Small intestine (tissue), 7 donors: ENCODE measurements at regions not wholly inside any gene's neighbourhood (a gene's known extent, or its start where the extent isn't known, plus 50 kb on each side); places are given as distances from the start of the nearest gene placed in this dataset.

Experiments
- DNase-seq, 2 donors: peaks; one replicate each; pipeline versions ENCODE4 v3.0.0 to v3.0.0-alpha.2; 2013
- FAIRE-seq: peaks from 2 replicates; lab custom pipeline; 2012; peaks lifted over from hg19 to GRCh38; lab: Jason Lieb, UNC
- H3K27ac ChIP-seq, 3 donors: one replicate each; pipeline ENCODE4 v1.5.1; 2013; ENCODE audit warnings: low read length in 2 of 3, mild to moderate bottlenecking in 2 of 3, control low read depth in 1 of 3, inconsistent platforms in 1 of 3, low read depth in 1 of 3, moderate library complexity in 1 of 3
- H3K27me3 ChIP-seq, 3 donors: one replicate each; pipeline ENCODE4 v1.6.1; 2013; ENCODE audit warnings: low read length in 3 of 3, inconsistent platforms in 1 of 3; ENCODE audit not compliant: control insufficient read depth in 3 of 3, insufficient read depth in 3 of 3
- H3K36me3 ChIP-seq, 3 donors: one replicate each; pipeline ENCODE4 v1.6.1; 2013; ENCODE audit warnings: low read length in 3 of 3, inconsistent platforms in 1 of 3, low read depth in 1 of 3, mild to moderate bottlenecking in 1 of 3, moderate library complexity in 1 of 3; ENCODE audit not compliant: control insufficient read depth in 3 of 3, insufficient read depth in 2 of 3
- H3K4me1 ChIP-seq, 3 donors: one replicate each; pipeline ENCODE4 v1.6.1; 2013; ENCODE audit warnings: low read length in 2 of 3, inconsistent platforms in 1 of 3, low read depth in 1 of 3, mild to moderate bottlenecking in 1 of 3, moderate library complexity in 1 of 3; ENCODE audit not compliant: control insufficient read depth in 3 of 3, insufficient read depth in 2 of 3
- H3K4me3 ChIP-seq, 3 donors: one replicate each; pipeline ENCODE4 v1.5.1; 2013; ENCODE audit warnings: low read length in 3 of 3, control low read depth in 1 of 3, inconsistent platforms in 1 of 3, low read depth in 1 of 3, mild to moderate bottlenecking in 1 of 3, moderate library complexity in 1 of 3
- H3K9me3 ChIP-seq, 2 donors: one replicate each; pipeline ENCODE4 v1.6.1; 2013; ENCODE audit warnings: low read depth in 1 of 2, low read length in 1 of 2; ENCODE audit not compliant: control insufficient read depth in 2 of 2, insufficient read depth in 1 of 2
- WGBS, 3 donors: extraction: QIAGEN DNeasy Blood & Tissue Kit; methylation state at CpG; one replicate each; pipeline ENCODE4 v1.1.7; 2013; 5-methylcytosine and 5-hydroxymethylcytosine counted together
- donor health status: healthy with polysubstance abuse.
- donor health status: control.
- donor health status: control.
- donor health status: Bipolar disorder and iron deficiency.
- donor health status: healthy.

GRCh38 chr2:219769090-219769910 lies 141.9 kb downstream of the SLC4A3 start:
- peaks cover 0 to 2% (median 1%) of the 10 kb centered on the region in 3 donors for H3K27me3 ChIP-seq
- no peak overlapping the region for H3K4me3 ChIP-seq
- FAIRE-seq (no peak), DNase-seq (no peak)
- 63 to 68% (median 64%) methylated on average over 16 of the region's 16 CpGs for WGBS, 3 donors
- H3K36me3 ChIP-seq = no peaks in the 10 kb centered on the region
- H3K4me1 ChIP-seq = no peaks in the 10 kb centered on the region
- no peak overlapping the region for H3K27ac ChIP-seq
- peaks cover 0 to under 1% of the 10 kb centered on the region in 2 donors for H3K9me3 ChIP-seq

GRCh38 chr2:219772103-219772635 lies 144.7 kb downstream of the SLC4A3 start:
- FAIRE-seq (no peak), DNase-seq (peak in 1 of 2 donors; percentile 18)
- Histone ChIP-seq H3K27ac (no peak overlapping the region), H3K9me3 (no peaks in the 10 kb centered on the region), H3K4me1 (no peaks in the 10 kb centered on the region), H3K36me3 (no peaks in the 10 kb centered on the region), H3K27me3 (peaks cover 0 to 2% (median 1%) of the 10 kb centered on the region in 3 donors), H3K4me3 (no peak overlapping the region)
- WGBS, 3 donors = 42 to 60% (median 46%) methylated on average over 9 of the region's 9 CpGs

- Histone ChIP-seq H3K27me3 (peaks cover 0 to 2% (median 1%) of the 10 kb centered on the region in 3 donors), H3K4me1 (no peaks in the 10 kb centered on the region), H3K27ac (no peak overlapping the region), H3K36me3 (no peaks in the 10 kb centered on the region), H3K4me3 (no peak overlapping the region), H3K9me3 (no peaks in the 10 kb centered on the region)
- FAIRE-seq (no peak), DNase-seq (no peak)
- 81 to 85% (median 82%) methylated on average over 4 of the region's 4 CpGs for WGBS, 3 donors
These were observed 145.3 kb downstream of the SLC4A3 start for GRCh38 chr2:219772697-219773096.

- Histone ChIP-seq H3K9me3 (no peaks in the 10 kb centered on the region), H3K4me1 (no peaks in the 10 kb centered on the region), H3K4me3 (no peak overlapping the region), H3K27me3 (peaks cover 0 to 2% (median 0%) of the 10 kb centered on the region in 3 donors), H3K27ac (no peak overlapping the region), H3K36me3 (no peaks in the 10 kb centered on the region)
- 79 to 87% (median 82%) methylated on average over 5 of the region's 5 CpGs for WGBS, 3 donors
- FAIRE-seq (no peak), DNase-seq (no peak)
These were observed 148.1 kb downstream of the SLC4A3 start for GRCh38 chr2:219775506-219775905.

GRCh38 chr2:219777388-219777787 lies 150.0 kb downstream of the SLC4A3 start:
- H3K27me3 ChIP-seq = no peaks in the 10 kb centered on the region
- H3K36me3 ChIP-seq = no peaks in the 10 kb centered on the region
- WGBS, 3 donors = 38 to 80% (median 62%) methylated on average over 2 of the region's 2 CpGs
- no peaks in the 10 kb centered on the region for H3K4me1 ChIP-seq
- H3K9me3 ChIP-seq = no peaks in the 10 kb centered on the region
- no peak overlapping the region for H3K27ac ChIP-seq
- DNase-seq (no peak), FAIRE-seq (no peak)
- no peak overlapping the region for H3K4me3 ChIP-seq

- 63 to 82% (median 75%) methylated on average over 2 of the region's 2 CpGs for WGBS, 3 donors
- Histone ChIP-seq H3K27ac (no peak overlapping the region), H3K4me3 (no peak overlapping the region), H3K4me1 (no peaks in the 10 kb centered on the region), H3K27me3 (no peaks in the 10 kb centered on the region), H3K36me3 (no peaks in the 10 kb centered on the region), H3K9me3 (no peaks in the 10 kb centered on the region)
- no peak for DNase-seq
- no peak for FAIRE-seq
These were observed 150.8 kb downstream of the SLC4A3 start for GRCh38 chr2:219778189-219778588.

GRCh38 chr2:219782737-219783348 lies 155.4 kb downstream of the SLC4A3 start:
- H3K27me3 ChIP-seq = no peaks in the 10 kb centered on the region
- 68 to 81% (median 75%) methylated on average over 7 of the region's 7 CpGs for WGBS, 3 donors
- no peaks in the 10 kb centered on the region for H3K36me3 ChIP-seq
- H3K9me3 ChIP-seq = no peaks in the 10 kb centered on the region
- H3K4me1 ChIP-seq = no peaks in the 10 kb centered on the region
- no peak overlapping the region for H3K27ac ChIP-seq
- no peak overlapping the region for H3K4me3 ChIP-seq
- no peak for DNase-seq
- FAIRE-seq = no peak

GRCh38 chr2:219783359-219783975 lies 156.0 kb downstream of the SLC4A3 start:
- no peaks in the 10 kb centered on the region for H3K9me3 ChIP-seq
- FAIRE-seq (no peak), DNase-seq (no peak)
- no peaks in the 10 kb centered on the region for H3K27me3 ChIP-seq
- no peaks in the 10 kb centered on the region for H3K4me1 ChIP-seq
- no peak overlapping the region for H3K4me3 ChIP-seq
- H3K27ac ChIP-seq = no peak overlapping the region
- H3K36me3 ChIP-seq = no peaks in the 10 kb centered on the region
- 72 to 84% (median 76%) methylated on average over 4 of the region's 4 CpGs for WGBS, 3 donors
